ENCODE measurements at regions not wholly inside any gene's neighbourhood (a gene's known extent, or its start where the extent isn't known, plus 50 kb on each side); places are given as distances from the start of the nearest gene placed in this dataset.

DNA sequence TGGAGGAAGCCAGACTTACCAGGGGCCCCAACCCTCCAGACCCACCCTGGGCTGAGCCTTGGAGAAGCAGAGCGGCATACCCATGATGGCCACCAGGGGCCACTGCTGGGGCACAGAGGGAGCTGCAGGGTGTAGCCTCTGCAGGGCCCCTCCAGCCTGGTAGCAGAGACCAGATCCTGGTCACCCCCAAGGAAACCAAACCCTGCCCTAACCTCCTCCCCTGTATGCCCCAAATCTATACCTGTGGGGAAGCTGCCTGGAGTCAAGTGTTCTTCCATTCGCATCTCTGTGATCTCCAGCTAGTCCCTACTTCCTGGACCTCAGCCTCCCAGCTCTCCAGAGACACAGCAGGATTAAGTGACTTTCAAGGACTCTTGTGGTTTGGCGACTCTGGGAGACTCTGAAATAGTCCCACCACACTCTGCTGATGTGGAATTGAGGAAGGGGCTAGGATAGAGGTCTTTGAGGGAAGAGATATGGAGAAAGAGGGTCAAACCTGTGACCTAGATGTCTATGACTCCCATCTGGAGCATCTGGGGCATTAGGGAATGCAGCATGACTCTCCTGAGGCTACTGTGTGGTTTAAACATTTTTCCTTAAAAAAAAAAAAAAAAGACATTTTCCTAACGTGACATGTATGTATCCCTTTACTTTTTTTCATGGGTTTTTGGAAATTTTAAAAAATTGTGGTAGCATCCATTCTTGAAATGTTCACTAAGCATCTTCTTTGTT is 119.2 kb upstream of the IPO9 start:
- no peak for TF ChIP-seq POLR2A (IDR thresholded peaks at IDR 0.05)
- TF ChIP-seq, protein P1, sequence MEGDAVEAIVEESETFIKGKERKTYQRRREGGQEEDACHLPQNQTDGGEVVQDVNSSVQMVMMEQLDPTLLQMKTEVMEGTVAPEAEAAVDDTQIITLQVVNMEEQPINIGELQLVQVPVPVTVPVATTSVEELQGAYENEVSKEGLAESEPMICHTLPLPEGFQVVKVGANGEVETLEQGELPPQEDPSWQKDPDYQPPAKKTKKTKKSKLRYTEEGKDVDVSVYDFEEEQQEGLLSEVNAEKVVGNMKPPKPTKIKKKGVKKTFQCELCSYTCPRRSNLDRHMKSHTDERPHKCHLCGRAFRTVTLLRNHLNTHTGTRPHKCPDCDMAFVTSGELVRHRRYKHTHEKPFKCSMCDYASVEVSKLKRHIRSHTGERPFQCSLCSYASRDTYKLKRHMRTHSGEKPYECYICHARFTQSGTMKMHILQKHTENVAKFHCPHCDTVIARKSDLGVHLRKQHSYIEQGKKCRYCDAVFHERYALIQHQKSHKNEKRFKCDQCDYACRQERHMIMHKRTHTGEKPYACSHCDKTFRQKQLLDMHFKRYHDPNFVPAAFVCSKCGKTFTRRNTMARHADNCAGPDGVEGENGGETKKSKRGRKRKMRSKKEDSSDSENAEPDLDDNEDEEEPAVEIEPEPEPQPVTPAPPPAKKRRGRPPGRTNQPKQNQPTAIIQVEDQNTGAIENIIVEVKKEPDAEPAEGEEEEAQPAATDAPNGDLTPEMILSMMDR (IDR thresholded peaks at IDR 0.05), result peak; percentile 78 to 96 (median 88)
